SK-N-SH (cell line): ENCODE measurements at regions not wholly inside any gene's neighbourhood (a gene's known extent, or its start where the extent isn't known, plus 50 kb on each side); places are given as distances from the start of the nearest gene placed in this dataset.

ENCODE experiments used
- CTCF ChIA-PET: fragments of 300-600, 350-600 bp; formaldehyde crosslinking; extraction: SDS; loops from one replicate; lab custom pipeline; 2021; lab: Yijun Ruan, JAX
- POLR2A ChIA-PET: fragments of 350-600 bp; sonication (Branson Sonifier 250); formaldehyde crosslinking; extraction: SDS; loops from one replicate; lab custom pipeline; 2020; ENCODE audit warnings: antibody characterized with exemption, inconsistent platforms; lab: Yijun Ruan, JAX
- DNase-seq: peaks from one replicate; pipeline ENCODE4 v3.0.0; 2012
- H2AFZ ChIP-seq: fragments of 200-600 bp; sonication (generic); 2 replicates; pipeline ENCODE4 v1.8.1; 2016; ENCODE audit warnings: antibody characterized with exemption, mild to moderate bottlenecking, low read depth
- H3F3A ChIP-seq: fragments of 200-600 bp; sonication (generic); replicated peaks from 2 replicates; pipeline ENCODE3; 2016; ENCODE audit warnings: antibody characterized with exemption, mild to moderate bottlenecking; ENCODE audit not compliant: insufficient read depth
- H3K27ac ChIP-seq, 2 experiments: fragments of 200-500 bp in 1 of 2; fragments of 200-600 bp in 1 of 2; sonication (Bioruptor generic) in 1 of 2; sonication (generic), shearing (Covaris generic) in 1 of 2; 2 replicates each; pipeline versions ENCODE4 v1.5.1 to v1.6.1; 2014 to 2016; ENCODE audit warnings: low read depth in 2 of 2, inconsistent platforms in 1 of 2, low read length in 1 of 2, mild to moderate bottlenecking in 1 of 2, mixed read lengths in 1 of 2
- H3K27me3 ChIP-seq: fragments of 200-600 bp; sonication (generic), shearing (Covaris generic); 2 replicates; pipeline ENCODE4 v1.6.1; 2016; ENCODE audit warnings: mixed run types; ENCODE audit not compliant: insufficient read depth
- H3K36me3 ChIP-seq, 2 experiments: fragments of 200-500 bp in 1 of 2; fragments of 200-600 bp in 1 of 2; sonication (Bioruptor generic) in 1 of 2; sonication (generic) in 1 of 2; replicated peaks in 1 of 2; 2 replicates each; pipeline versions ENCODE3 to v1.5.1; 2014 to 2016; ENCODE audit warnings: low read length in 1 of 2, mild to moderate bottlenecking in 1 of 2; ENCODE audit not compliant: insufficient read depth in 2 of 2, control insufficient read depth in 1 of 2
- H3K4me1 ChIP-seq, 2 experiments: fragments of 200-500 bp in 1 of 2; fragments of 200-600 bp in 1 of 2; sonication (Bioruptor generic) in 1 of 2; sonication (generic), shearing (Covaris generic) in 1 of 2; 2 replicates each; pipeline versions ENCODE4 v1.5.1 to v1.6.1; 2014 to 2016; ENCODE audit warnings: low read depth in 1 of 2, low read length in 1 of 2, mixed run types in 1 of 2; ENCODE audit not compliant: insufficient read depth in 2 of 2, control insufficient read depth in 1 of 2
- H3K4me2 ChIP-seq: fragments of 200-600 bp; sonication (generic), shearing (Covaris generic); 2 replicates; pipeline ENCODE4 v1.6.1; 2017; ENCODE audit warnings: mixed run types
- H3K4me3 ChIP-seq, 2 experiments: fragments of 200-500 bp in 1 of 2; fragments of 200-600 bp in 1 of 2; sonication (Bioruptor generic) in 1 of 2; sonication (generic), shearing (Covaris generic) in 1 of 2; 2 replicates each; pipeline versions ENCODE4 v1.5.1 to v1.8.1; 2014 to 2016; ENCODE audit warnings: low read depth in 2 of 2, inconsistent platforms in 1 of 2, low read length in 1 of 2, mild to moderate bottlenecking in 1 of 2, mixed read lengths in 1 of 2, moderate library complexity in 1 of 2
- H3K79me2 ChIP-seq: fragments of 200-600 bp; sonication (generic); 2 replicates; pipeline ENCODE4 v1.8.1; 2017; ENCODE audit warnings: mild to moderate bottlenecking; ENCODE audit not compliant: insufficient read depth
- H3K9ac ChIP-seq: fragments of 200-600 bp; sonication (generic); 2 replicates; pipeline ENCODE4 v1.6.1; 2017; ENCODE audit warnings: mixed run types
- H3K9me2 ChIP-seq: fragments of 200-600 bp; sonication (generic); 2 replicates; pipeline ENCODE4 v1.6.1; 2017; ENCODE audit warnings: mixed run types
- H3K9me3 ChIP-seq: fragments of 200-600 bp; sonication (generic); 2 replicates; pipeline ENCODE4 v1.6.1; 2017; ENCODE audit warnings: mixed run types, mild to moderate bottlenecking, moderate library complexity
- H4K20me1 ChIP-seq: fragments of 200-600 bp; sonication (generic); 2 replicates; pipeline ENCODE4 v1.6.1; 2017; ENCODE audit warnings: mild to moderate bottlenecking, mixed run types; ENCODE audit not compliant: insufficient read depth
- ELF1 ChIP-seq: IDR thresholded peaks from 2 replicates; pipeline ENCODE4 v1.4.0; 2012
- FOXM1 ChIP-seq: IDR thresholded peaks from 2 replicates; pipeline ENCODE4 v1.4.0; 2012; ENCODE audit warnings: low read depth, mild to moderate bottlenecking
- GATA2 ChIP-seq: sonication (generic); formaldehyde crosslinking; IDR thresholded peaks from 2 replicates; pipeline ENCODE4 v1.5.0; 2020; ENCODE audit warnings: mild to moderate bottlenecking, missing genetic modification reagents
- MAX ChIP-seq: IDR thresholded peaks from 2 replicates; pipeline ENCODE4 v1.4.0; 2012; ENCODE audit warnings: low read depth
- MXI1 ChIP-seq: IDR thresholded peaks from 2 replicates; pipeline ENCODE4 v1.6.1; 2012; ENCODE audit warnings: mild to moderate bottlenecking, low read depth, low read length, improper control_type of control experiment
- NRF1 ChIP-seq: IDR thresholded peaks from 2 replicates; pipeline ENCODE4 v1.6.1; 2012; ENCODE audit warnings: low read depth, mild to moderate bottlenecking, low read length
- POLR2AphosphoS5 ChIP-seq: IDR thresholded peaks from 2 replicates; pipeline ENCODE4 v1.6.1; 2012; ENCODE audit warnings: low read depth, low read length
- RAD21 ChIP-seq: IDR thresholded peaks from 2 replicates; pipeline ENCODE4 v1.6.1; 2012; ENCODE audit warnings: mild to moderate bottlenecking, low read length
- REST ChIP-seq: IDR thresholded peaks from 2 replicates; pipeline ENCODE4 v1.6.1; 2012; ENCODE audit warnings: mild to moderate bottlenecking, low read depth, low read length, moderate library complexity
- RFX5 ChIP-seq: IDR thresholded peaks from 2 replicates; pipeline ENCODE4 v1.6.1; 2012; ENCODE audit warnings: mild to moderate bottlenecking, improper control_type of control experiment, low read length
- SIN3A ChIP-seq: IDR thresholded peaks from 2 replicates; pipeline ENCODE4 v1.6.1; 2012; ENCODE audit warnings: low read depth, mild to moderate bottlenecking, low read length, moderate library complexity, borderline replicate concordance
- SMC3 ChIP-seq: IDR thresholded peaks from 2 replicates; pipeline ENCODE4 v1.6.1; 2012; ENCODE audit warnings: low read depth, low read length, improper control_type of control experiment
- TAF1 ChIP-seq: IDR thresholded peaks from 2 replicates; pipeline ENCODE4 v1.6.1; 2012; ENCODE audit warnings: low read depth, mild to moderate bottlenecking, low read length, moderate library complexity, borderline replicate concordance
- TEAD4 ChIP-seq: IDR thresholded peaks from 2 replicates; pipeline ENCODE4 v1.4.0; 2012; ENCODE audit warnings: mild to moderate bottlenecking, borderline replicate concordance; ENCODE audit not compliant: insufficient read depth
- YY1 ChIP-seq: IDR thresholded peaks from 2 replicates; pipeline ENCODE4 v1.4.0; 2012; ENCODE audit warnings: low read depth, mild to moderate bottlenecking
- WGBS: methylation state at CpG from one replicate; pipeline ENCODE4 v1.1.6; 2017; ENCODE audit warnings: low lambda C conversion rate; 5-methylcytosine and 5-hydroxymethylcytosine counted together
- TF ChIP-seq, protein P1 (sequence below): IDR thresholded peaks from 2 replicates; pipeline ENCODE4 v1.4.0; 2012; ENCODE audit warnings: low read depth, borderline replicate concordance
- TF ChIP-seq, protein P2 (sequence below): fragments of 200-600 bp; sonication (generic); IDR thresholded peaks from 2 replicates; pipeline ENCODE4 v1.6.1; 2017; ENCODE audit warnings: antibody characterized with exemption, mild to moderate bottlenecking, moderate library complexity
- TF ChIP-seq, protein P3 (sequence below): IDR thresholded peaks from 2 replicates; pipeline ENCODE4 v1.4.0; 2012; ENCODE audit warnings: low read depth, borderline replicate concordance
- TF ChIP-seq, protein P4 (sequence below): fragments of 150-350 bp; IDR thresholded peaks from 2 replicates; pipeline ENCODE4 v1.6.1; 2017; ENCODE audit warnings: antibody characterized with exemption, low read length, low read depth, borderline replicate concordance

- Histone ChIP-seq H3K9me2 (no peaks in the 10 kb centered on the region), H3K79me2 (no peaks in the 10 kb centered on the region), H3K4me3 (no peak overlapping the region), H3K4me2 (no peak overlapping the region), H3F3A (no peaks in the 10 kb centered on the region), H4K20me1 (no peaks in the 10 kb centered on the region), H3K9ac (no peak overlapping the region), H3K36me3 (no peaks in the 10 kb centered on the region), H2AFZ (no peak overlapping the region), H3K27me3 (no peaks in the 10 kb centered on the region; the same call in 1 of the 2 replicates), H3K27ac (no peak overlapping the region), H3K9me3 (no peaks in the 10 kb centered on the region), H3K4me1 (no peaks in the 10 kb centered on the region)
- CTCF ChIA-PET, result no interaction called here
- POLR2A ChIA-PET, result no interaction called here
- DNase-seq, result no peak
- TF ChIP-seq YY1, result no peak
- TF ChIP-seq TEAD4, result no peak
- TF ChIP-seq, protein P1, sequence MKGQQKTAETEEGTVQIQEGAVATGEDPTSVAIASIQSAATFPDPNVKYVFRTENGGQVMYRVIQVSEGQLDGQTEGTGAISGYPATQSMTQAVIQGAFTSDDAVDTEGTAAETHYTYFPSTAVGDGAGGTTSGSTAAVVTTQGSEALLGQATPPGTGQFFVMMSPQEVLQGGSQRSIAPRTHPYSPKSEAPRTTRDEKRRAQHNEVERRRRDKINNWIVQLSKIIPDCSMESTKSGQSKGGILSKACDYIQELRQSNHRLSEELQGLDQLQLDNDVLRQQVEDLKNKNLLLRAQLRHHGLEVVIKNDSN, result no peak
- TF ChIP-seq MXI1, result no peak
- TF ChIP-seq SIN3A, result no peak
- no peak for TF ChIP-seq TAF1
- no peak for TF ChIP-seq ELF1
- TF ChIP-seq, protein P2, sequence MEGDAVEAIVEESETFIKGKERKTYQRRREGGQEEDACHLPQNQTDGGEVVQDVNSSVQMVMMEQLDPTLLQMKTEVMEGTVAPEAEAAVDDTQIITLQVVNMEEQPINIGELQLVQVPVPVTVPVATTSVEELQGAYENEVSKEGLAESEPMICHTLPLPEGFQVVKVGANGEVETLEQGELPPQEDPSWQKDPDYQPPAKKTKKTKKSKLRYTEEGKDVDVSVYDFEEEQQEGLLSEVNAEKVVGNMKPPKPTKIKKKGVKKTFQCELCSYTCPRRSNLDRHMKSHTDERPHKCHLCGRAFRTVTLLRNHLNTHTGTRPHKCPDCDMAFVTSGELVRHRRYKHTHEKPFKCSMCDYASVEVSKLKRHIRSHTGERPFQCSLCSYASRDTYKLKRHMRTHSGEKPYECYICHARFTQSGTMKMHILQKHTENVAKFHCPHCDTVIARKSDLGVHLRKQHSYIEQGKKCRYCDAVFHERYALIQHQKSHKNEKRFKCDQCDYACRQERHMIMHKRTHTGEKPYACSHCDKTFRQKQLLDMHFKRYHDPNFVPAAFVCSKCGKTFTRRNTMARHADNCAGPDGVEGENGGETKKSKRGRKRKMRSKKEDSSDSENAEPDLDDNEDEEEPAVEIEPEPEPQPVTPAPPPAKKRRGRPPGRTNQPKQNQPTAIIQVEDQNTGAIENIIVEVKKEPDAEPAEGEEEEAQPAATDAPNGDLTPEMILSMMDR, result no peak
- TF ChIP-seq NRF1, result no peak
- no peak for TF ChIP-seq SMC3
- TF ChIP-seq RFX5, result no peak
- TF ChIP-seq, protein P3, sequence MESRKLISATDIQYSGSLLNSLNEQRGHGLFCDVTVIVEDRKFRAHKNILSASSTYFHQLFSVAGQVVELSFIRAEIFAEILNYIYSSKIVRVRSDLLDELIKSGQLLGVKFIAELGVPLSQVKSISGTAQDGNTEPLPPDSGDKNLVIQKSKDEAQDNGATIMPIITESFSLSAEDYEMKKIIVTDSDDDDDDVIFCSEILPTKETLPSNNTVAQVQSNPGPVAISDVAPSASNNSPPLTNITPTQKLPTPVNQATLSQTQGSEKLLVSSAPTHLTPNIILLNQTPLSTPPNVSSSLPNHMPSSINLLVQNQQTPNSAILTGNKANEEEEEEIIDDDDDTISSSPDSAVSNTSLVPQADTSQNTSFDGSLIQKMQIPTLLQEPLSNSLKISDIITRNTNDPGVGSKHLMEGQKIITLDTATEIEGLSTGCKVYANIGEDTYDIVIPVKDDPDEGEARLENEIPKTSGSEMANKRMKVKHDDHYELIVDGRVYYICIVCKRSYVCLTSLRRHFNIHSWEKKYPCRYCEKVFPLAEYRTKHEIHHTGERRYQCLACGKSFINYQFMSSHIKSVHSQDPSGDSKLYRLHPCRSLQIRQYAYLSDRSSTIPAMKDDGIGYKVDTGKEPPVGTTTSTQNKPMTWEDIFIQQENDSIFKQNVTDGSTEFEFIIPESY, result no peak
- no peak for TF ChIP-seq POLR2AphosphoS5
- no peak for TF ChIP-seq MAX
- TF ChIP-seq REST, result no peak
- TF ChIP-seq, protein P4, sequence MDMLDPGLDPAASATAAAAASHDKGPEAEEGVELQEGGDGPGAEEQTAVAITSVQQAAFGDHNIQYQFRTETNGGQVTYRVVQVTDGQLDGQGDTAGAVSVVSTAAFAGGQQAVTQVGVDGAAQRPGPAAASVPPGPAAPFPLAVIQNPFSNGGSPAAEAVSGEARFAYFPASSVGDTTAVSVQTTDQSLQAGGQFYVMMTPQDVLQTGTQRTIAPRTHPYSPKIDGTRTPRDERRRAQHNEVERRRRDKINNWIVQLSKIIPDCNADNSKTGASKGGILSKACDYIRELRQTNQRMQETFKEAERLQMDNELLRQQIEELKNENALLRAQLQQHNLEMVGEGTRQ, result no peak
- TF ChIP-seq FOXM1, result no peak
- no peak for TF ChIP-seq RAD21
- no peak for TF ChIP-seq GATA2
- 0% methylated on average over 1 of the region's 1 CpG for WGBS
Measured at GRCh38 chr14:85732031-85732430, 202.1 kb downstream of the FLRT2 start.
